SHP77 (cell line): ENCODE measurements at regions not wholly inside any gene's neighbourhood (a gene's known extent, or its start where the extent isn't known, plus 50 kb on each side); places are given as distances from the start of the nearest gene placed in this dataset.

ENCODE experiments used
- DNase-seq, 2 experiments: peaks; one replicate each; lab custom pipeline; 2025; lab: John Stamatoyannopoulos, UW

- DNase-seq, result no peak
Measured at GRCh38 chr12:111222027-111222414, 146.9 kb downstream of the PHETA1 start.

- no peak for DNase-seq
Measured at GRCh38 chr12:111221062-111222026, 147.6 kb downstream of the PHETA1 start.

- DNase-seq, result no peak
Measured at GRCh38 chr12:111220363-111220762, 148.5 kb downstream of the PHETA1 start.

- no peak for DNase-seq
Measured at GRCh38 chr12:111219440-111219839, 149.5 kb downstream of the PHETA1 start.

- no peak for DNase-seq
Measured at GRCh38 chr12:111218499-111218898, 150.4 kb downstream of the PHETA1 start.

GRCh38 chr12:111216387-111217159, 152.3 kb downstream of the PHETA1 start:
- no peak for DNase-seq

- no peak for DNase-seq
Measured at GRCh38 chr12:111215881-111216280, 153.0 kb downstream of the PHETA1 start.

GRCh38 chr12:111214401-111214800, 154.5 kb downstream of the PHETA1 start:
- no peak for DNase-seq

GRCh38 chr12:111213561-111213960, 155.3 kb downstream of the PHETA1 start:
- no peak for DNase-seq

GRCh38 chr12:111212814-111213456, 156.0 kb downstream of the PHETA1 start:
- no peak for DNase-seq

- DNase-seq, result no peak
Measured at GRCh38 chr12:111211910-111212757, 156.8 kb downstream of the PHETA1 start.

GRCh38 chr12:111209811-111210210, 159.1 kb downstream of the PHETA1 start:
- no peak for DNase-seq

- no peak for DNase-seq
Measured at GRCh38 chr12:111207761-111208160, 161.1 kb downstream of the PHETA1 start.

GRCh38 chr12:111204788-111205241, 164.1 kb downstream of the PHETA1 start:
- DNase-seq, result no peak

- DNase-seq, result no peak
Measured at GRCh38 chr12:111203969-111204368, 164.9 kb downstream of the PHETA1 start.

GRCh38 chr12:111203446-111203845, 165.4 kb downstream of the PHETA1 start:
- DNase-seq, result no peak

GRCh38 chr12:111202237-111202915, 166.5 kb downstream of the PHETA1 start:
- DNase-seq, result no peak

- DNase-seq, result no peak
Measured at GRCh38 chr12:111201495-111202236, 167.2 kb downstream of the PHETA1 start.

- DNase-seq, result peak in 1 of 2 experiments; percentile 13
Measured at GRCh38 chr12:111201036-111201435, 167.9 kb downstream of the PHETA1 start.

- DNase-seq, result no peak
Measured at GRCh38 chr12:111197376-111197944, 171.4 kb downstream of the PHETA1 start.
